ENCODE measurements at regions not wholly inside any gene's neighbourhood (a gene's known extent, or its start where the extent isn't known, plus 50 kb on each side); places are given as distances from the start of the nearest gene placed in this dataset.

GRCh38 chr6:15780437-15780836, 117.6 kb upstream of the DTNBP1 start:
- no peak overlapping the region for H3K4me3 ChIP-seq (ENCODE audit: low read depth, low read length)
- TF ChIP-seq, protein P1, sequence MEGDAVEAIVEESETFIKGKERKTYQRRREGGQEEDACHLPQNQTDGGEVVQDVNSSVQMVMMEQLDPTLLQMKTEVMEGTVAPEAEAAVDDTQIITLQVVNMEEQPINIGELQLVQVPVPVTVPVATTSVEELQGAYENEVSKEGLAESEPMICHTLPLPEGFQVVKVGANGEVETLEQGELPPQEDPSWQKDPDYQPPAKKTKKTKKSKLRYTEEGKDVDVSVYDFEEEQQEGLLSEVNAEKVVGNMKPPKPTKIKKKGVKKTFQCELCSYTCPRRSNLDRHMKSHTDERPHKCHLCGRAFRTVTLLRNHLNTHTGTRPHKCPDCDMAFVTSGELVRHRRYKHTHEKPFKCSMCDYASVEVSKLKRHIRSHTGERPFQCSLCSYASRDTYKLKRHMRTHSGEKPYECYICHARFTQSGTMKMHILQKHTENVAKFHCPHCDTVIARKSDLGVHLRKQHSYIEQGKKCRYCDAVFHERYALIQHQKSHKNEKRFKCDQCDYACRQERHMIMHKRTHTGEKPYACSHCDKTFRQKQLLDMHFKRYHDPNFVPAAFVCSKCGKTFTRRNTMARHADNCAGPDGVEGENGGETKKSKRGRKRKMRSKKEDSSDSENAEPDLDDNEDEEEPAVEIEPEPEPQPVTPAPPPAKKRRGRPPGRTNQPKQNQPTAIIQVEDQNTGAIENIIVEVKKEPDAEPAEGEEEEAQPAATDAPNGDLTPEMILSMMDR (IDR thresholded peaks at IDR 0.05; ENCODE audit: borderline replicate concordance, insufficient read depth, low read depth, low read length), result no peak

GRCh38 chr6:15779726-15780125, 116.9 kb upstream of the DTNBP1 start:
- H3K4me3 ChIP-seq (ENCODE audit: low read depth, low read length), result no peak overlapping the region
- TF ChIP-seq, protein P1 (IDR thresholded peaks at IDR 0.05; ENCODE audit: borderline replicate concordance, insufficient read depth, low read depth, low read length), result no peak

GRCh38 chr6:15776458-15776980, 113.7 kb upstream of the DTNBP1 start:
- TF ChIP-seq, protein P1 (IDR thresholded peaks at IDR 0.05; ENCODE audit: borderline replicate concordance, insufficient read depth, low read depth, low read length), result no peak
- no peak overlapping the region for H3K4me3 ChIP-seq (ENCODE audit: low read depth, low read length)

DNA sequence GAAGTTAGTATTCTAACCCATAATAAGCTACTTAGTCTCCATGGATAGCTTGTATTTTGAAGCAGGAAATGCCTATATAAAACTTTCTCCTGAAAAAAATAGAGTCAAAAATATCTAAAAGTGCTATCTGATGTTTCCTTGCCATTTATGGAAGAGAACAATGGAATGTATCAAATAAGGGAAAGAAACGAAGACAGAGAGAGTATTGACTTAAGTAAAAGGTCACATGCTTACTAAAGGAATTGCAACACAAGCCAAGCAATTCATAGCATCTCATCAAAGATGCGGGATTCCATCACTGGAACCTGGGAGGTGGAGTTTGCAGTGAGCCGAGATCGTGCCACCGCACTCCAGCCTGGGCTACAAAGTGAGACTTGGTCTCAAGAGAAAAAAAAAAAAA, 112.9 kb upstream of the DTNBP1 start:
- TF ChIP-seq, protein P1 (IDR thresholded peaks at IDR 0.05; ENCODE audit: borderline replicate concordance, insufficient read depth, low read depth, low read length), result no peak
- H3K4me3 ChIP-seq (ENCODE audit: low read depth, low read length), result no peak overlapping the region

GRCh38 chr6:15775076-15775634, 112.3 kb upstream of the DTNBP1 start:
- no peak overlapping the region for H3K4me3 ChIP-seq (ENCODE audit: low read depth, low read length)

DNA sequence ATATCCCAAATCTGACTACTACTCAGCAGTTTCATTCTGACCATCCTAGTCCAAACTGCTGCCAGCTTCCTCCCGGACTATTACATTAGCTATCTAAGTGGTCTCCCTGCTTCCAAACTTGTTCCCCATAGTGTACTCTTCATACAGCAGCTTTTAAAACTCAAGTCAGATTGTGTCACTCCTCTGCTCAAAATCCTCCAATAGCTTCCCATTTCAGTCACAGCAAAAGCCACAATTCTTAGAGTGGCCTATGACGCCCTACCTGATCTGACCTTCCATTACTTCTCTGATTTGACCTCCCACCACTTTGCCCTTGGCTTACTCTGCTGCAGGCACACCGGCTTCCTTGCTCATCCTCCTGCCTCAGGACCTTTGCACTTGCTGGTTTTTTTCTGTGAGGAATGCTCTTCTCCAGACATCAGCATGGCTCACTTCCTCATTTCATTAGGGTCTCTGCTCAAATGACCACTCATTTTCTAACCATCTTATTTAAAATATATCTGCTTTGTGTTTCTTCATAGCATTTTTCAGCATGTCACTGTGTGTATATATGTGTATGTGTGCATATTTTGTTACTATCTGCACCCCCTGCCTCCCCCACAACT, 111.1 kb upstream of the DTNBP1 start:
- H3K4me3 ChIP-seq (ENCODE audit: low read depth, low read length), result no peak overlapping the region
- TF ChIP-seq, protein P1 (IDR thresholded peaks at IDR 0.05; ENCODE audit: borderline replicate concordance, insufficient read depth, low read depth, low read length), result no peak

More at GRCh38 chr6:15775076-15775634, 112.3 kb upstream of the DTNBP1 start:
- TF ChIP-seq, protein P1 (IDR thresholded peaks at IDR 0.05; ENCODE audit: borderline replicate concordance, insufficient read depth, low read depth, low read length), result no peak

All from GM12875 (cell line).